ENCODE measurements at regions not wholly inside any gene's neighbourhood (a gene's known extent, or its start where the extent isn't known, plus 50 kb on each side); places are given as distances from the start of the nearest gene placed in this dataset.

GRCh38 chr12:127463237-127463636 is 803.7 kb upstream of the TMEM132C start:
- no peak for DNase-seq (ENCODE audit: low read depth)
- no peak overlapping the region for H3K4me3 ChIP-seq (ENCODE audit: low read depth, low read length)
- TF ChIP-seq MAX (IDR thresholded peaks at IDR 0.05; ENCODE audit: low read depth, low read length) (no peak), POLR2A (IDR thresholded peaks at IDR 0.05; ENCODE audit: extremely low read depth, insufficient read length) (no peak), CTCF (IDR thresholded peaks at IDR 0.05; ENCODE audit: low read depth, low read length) (no peak), MYC (IDR thresholded peaks at IDR 0.05; ENCODE audit: low read depth, low read length) (no peak)

DNA sequence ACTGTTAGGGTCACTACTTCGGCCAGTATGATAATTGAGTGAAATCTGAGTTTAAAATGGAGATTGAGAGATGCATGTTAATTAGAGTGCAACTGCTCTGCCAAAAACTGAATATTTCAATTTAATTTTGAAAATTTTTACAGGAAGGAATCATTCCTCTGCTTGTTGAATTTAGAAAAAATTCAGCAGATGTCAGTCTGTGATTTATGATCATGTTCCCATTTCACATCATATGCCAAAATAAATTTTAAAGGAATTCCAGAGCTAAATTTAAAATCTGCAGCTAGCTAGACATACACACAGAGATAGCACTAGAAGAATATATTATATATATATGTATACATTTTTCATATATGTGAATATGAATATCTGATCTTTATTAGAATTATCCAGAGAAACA is 797.6 kb upstream of the TMEM132C start:
- no peak overlapping the region for H3K4me3 ChIP-seq (ENCODE audit: low read depth, low read length)
- no peak for DNase-seq (ENCODE audit: low read depth)
- TF ChIP-seq MAX (IDR thresholded peaks at IDR 0.05; ENCODE audit: low read depth, low read length) (no peak), MYC (IDR thresholded peaks at IDR 0.05; ENCODE audit: low read depth, low read length) (no peak), CTCF (IDR thresholded peaks at IDR 0.05; ENCODE audit: low read depth, low read length) (no peak), POLR2A (IDR thresholded peaks at IDR 0.05; ENCODE audit: extremely low read depth, insufficient read length) (no peak)

- H3K4me3 ChIP-seq (ENCODE audit: low read depth, low read length), result no peak overlapping the region
- DNase-seq (ENCODE audit: low read depth), result no peak
- TF ChIP-seq POLR2A (IDR thresholded peaks at IDR 0.05; ENCODE audit: extremely low read depth, insufficient read length) (no peak), CTCF (IDR thresholded peaks at IDR 0.05; ENCODE audit: low read depth, low read length) (no peak), MYC (IDR thresholded peaks at IDR 0.05; ENCODE audit: low read depth, low read length) (no peak), MAX (IDR thresholded peaks at IDR 0.05; ENCODE audit: low read depth, low read length) (no peak)
Observed at GRCh38 chr12:127473766-127474165, 793.2 kb upstream of the TMEM132C start.

DNA sequence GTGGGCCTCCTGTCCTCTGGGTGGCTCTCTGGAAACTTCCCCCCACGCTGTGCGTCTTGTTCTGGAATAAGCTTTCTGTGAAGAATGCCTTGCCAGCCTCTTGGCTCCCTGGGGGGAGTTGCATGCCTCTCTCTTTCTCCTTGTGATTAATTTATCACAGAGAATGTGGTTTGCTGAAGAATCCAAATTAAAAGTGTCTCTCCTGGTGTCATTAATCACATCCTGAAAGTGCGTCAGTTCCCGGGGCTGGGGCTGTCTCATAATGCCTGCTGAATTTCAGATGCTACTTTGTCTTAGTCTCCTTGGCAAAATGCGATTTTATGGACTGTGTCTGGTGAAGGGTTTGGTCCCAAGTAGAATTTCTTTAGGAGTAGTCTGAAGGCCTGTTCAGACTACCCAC is 787.7 kb upstream of the TMEM132C start:
- TF ChIP-seq POLR2A (IDR thresholded peaks at IDR 0.05; ENCODE audit: extremely low read depth, insufficient read length) (no peak), MYC (IDR thresholded peaks at IDR 0.05; ENCODE audit: low read depth, low read length) (no peak), CTCF (IDR thresholded peaks at IDR 0.05; ENCODE audit: low read depth, low read length) (no peak), MAX (IDR thresholded peaks at IDR 0.05; ENCODE audit: low read depth, low read length) (no peak)
- no peak for DNase-seq (ENCODE audit: low read depth)
- no peak overlapping the region for H3K4me3 ChIP-seq (ENCODE audit: low read depth, low read length)

DNA sequence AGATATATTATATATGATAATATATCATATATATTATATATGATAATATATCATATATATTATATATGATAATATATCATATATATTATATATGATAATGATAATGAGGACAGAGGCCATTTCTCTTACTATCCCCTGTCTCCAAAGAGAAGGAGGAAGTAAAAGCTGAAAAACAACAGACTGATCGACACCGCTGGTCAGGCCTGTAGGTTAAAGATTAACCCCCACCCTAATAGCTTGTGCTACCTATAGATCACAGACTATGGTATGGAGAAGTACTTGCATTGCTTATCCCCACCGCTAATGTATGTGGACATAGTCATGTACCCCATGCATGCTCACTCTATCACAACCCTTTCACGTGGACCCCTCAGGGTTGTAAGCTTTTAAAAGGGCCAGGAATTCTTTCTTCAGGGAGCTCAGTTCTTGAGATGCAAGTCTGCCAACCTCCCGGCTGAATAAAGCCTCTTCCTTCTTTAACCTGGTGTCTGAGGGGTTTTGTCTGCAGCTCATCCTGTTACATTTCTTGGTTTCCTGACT is 786.1 kb upstream of the TMEM132C start:
- no peak for DNase-seq (ENCODE audit: low read depth)
- H3K4me3 ChIP-seq (ENCODE audit: low read depth, low read length), result no peak overlapping the region
- TF ChIP-seq POLR2A (IDR thresholded peaks at IDR 0.05; ENCODE audit: extremely low read depth, insufficient read length) (no peak), MAX (IDR thresholded peaks at IDR 0.05; ENCODE audit: low read depth, low read length) (no peak)

DNA sequence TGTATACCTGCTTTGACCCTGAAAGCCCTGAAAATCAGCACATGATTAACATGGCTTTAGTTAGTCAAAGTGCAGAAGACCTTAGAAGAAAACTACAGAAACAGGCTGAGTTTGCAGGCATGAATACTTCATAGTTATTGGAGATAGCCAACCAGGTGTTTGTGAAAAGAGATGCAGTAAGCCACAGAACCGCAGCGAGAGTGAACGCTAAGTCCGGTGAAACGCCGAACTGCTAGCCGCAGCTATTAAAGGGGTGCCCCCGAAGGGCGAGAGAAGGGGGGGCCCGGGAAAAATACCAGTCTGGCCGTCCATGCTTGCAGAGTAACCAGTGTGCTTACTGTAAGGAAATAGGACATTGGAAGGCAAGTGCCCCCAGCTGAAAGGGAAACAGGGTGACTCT is 784.0 kb upstream of the TMEM132C start:
- TF ChIP-seq MYC (IDR thresholded peaks at IDR 0.05; ENCODE audit: low read depth, low read length) (no peak), CTCF (IDR thresholded peaks at IDR 0.05; ENCODE audit: low read depth, low read length) (no peak), POLR2A (IDR thresholded peaks at IDR 0.05; ENCODE audit: extremely low read depth, insufficient read length) (no peak)
- no peak for DNase-seq (ENCODE audit: low read depth)
- no peak overlapping the region for H3K4me3 ChIP-seq (ENCODE audit: low read depth, low read length)
